ENCODE measurements at regions not wholly inside any gene's neighbourhood (a gene's known extent, or its start where the extent isn't known, plus 50 kb on each side); places are given as distances from the start of the nearest gene placed in this dataset.

GRCh38 chr2:108165729-108166128 lies 74.0 kb upstream of the SULT1C3 start:
- TF ChIP-seq POLR2A (IDR thresholded peaks at IDR 0.05) (no peak), CTCF (IDR thresholded peaks at IDR 0.05) (no peak)

GRCh38 chr2:108167699-108168098 lies 72.1 kb upstream of the SULT1C3 start:
- 53 to 78% (median 56%) methylated on average over 1 of the region's 1 CpG for WGBS, 4 donors

More at GRCh38 chr2:108165729-108166128, 74.0 kb upstream of the SULT1C3 start:
- intact Hi-C loops (cut with DNase I), result no loop called here
- no peak overlapping the region for H3K27ac ChIP-seq
- no peaks in the 10 kb centered on the region for H3K36me3 ChIP-seq
- DNase-seq (no peak), ATAC-seq (no peak)
- H3K27me3 ChIP-seq, result peaks cover 0 to 4% (median 0%) of the 10 kb centered on the region in 9 donors
- no peaks in the 10 kb centered on the region for H3K4me1 ChIP-seq
- WGBS, 4 donors, result 52 to 68% (median 52%) methylated on average over 4 of the region's 4 CpGs
- H3K9me3 ChIP-seq, result no peaks in the 10 kb centered on the region
- no peak overlapping the region for H3K4me3 ChIP-seq

GRCh38 chr2:108169982-108170625 lies 69.7 kb upstream of the SULT1C3 start:
- no peak overlapping the region for H3K4me3 ChIP-seq
- no peak overlapping the region for H3K27ac ChIP-seq
- 37 to 54% (median 40%) methylated on average over 3 of the region's 3 CpGs for WGBS, 4 donors
- H3K27me3 ChIP-seq, result peaks cover 0 to 14% (median 0%) of the 10 kb centered on the region in 9 donors
- no peaks in the 10 kb centered on the region for H3K36me3 ChIP-seq
- peak in 10 of 12 donors; percentile 22 to 58 (median 34) for TF ChIP-seq CTCF (IDR thresholded peaks at IDR 0.05)
- TF ChIP-seq POLR2A (IDR thresholded peaks at IDR 0.05), result no peak
- no peaks in the 10 kb centered on the region for H3K4me1 ChIP-seq
- intact Hi-C loops (cut with DNase I), result loop anchor here in 3 of 10 donors (2.0 to 10.0 kb wide), 3 partner anchors 43 to 1535 kb away; no protein-coding TSS in a partner anchor
- ATAC-seq (no peak), DNase-seq (no peak)
- no peaks in the 10 kb centered on the region for H3K9me3 ChIP-seq

More at GRCh38 chr2:108167699-108168098, 72.1 kb upstream of the SULT1C3 start:
- no peak for DNase-seq
- no peak overlapping the region for H3K4me3 ChIP-seq
- TF ChIP-seq POLR2A (IDR thresholded peaks at IDR 0.05), result no peak
- no peak for TF ChIP-seq CTCF (IDR thresholded peaks at IDR 0.05)
- H3K27me3 ChIP-seq, result peaks cover 0 to 4% (median 0%) of the 10 kb centered on the region in 9 donors
- no peaks in the 10 kb centered on the region for H3K4me1 ChIP-seq
- no peaks in the 10 kb centered on the region for H3K9me3 ChIP-seq
- ATAC-seq, result no peak
- intact Hi-C loops (cut with DNase I), result loop anchor here in 1 of 10 donors (2.0 kb wide), 1 partner anchor 45 kb away; no protein-coding TSS in a partner anchor
- no peaks in the 10 kb centered on the region for H3K36me3 ChIP-seq
- no peak overlapping the region for H3K27ac ChIP-seq

GRCh38 chr2:108171657-108172056 lies 68.1 kb upstream of the SULT1C3 start:
- Histone ChIP-seq H3K27me3 (peaks cover 0 to 10% (median 0%) of the 10 kb centered on the region in 9 donors), H3K27ac (no peak overlapping the region), H3K4me1 (no peaks in the 10 kb centered on the region), H3K36me3 (no peaks in the 10 kb centered on the region), H3K9me3 (no peaks in the 10 kb centered on the region), H3K4me3 (no peak overlapping the region)
- intact Hi-C loops (cut with DNase I), result loop anchor here in 3 of 10 donors (10.0 kb wide), 2 partner anchors 237 to 1537 kb away; no protein-coding TSS in a partner anchor
- no peak for TF ChIP-seq POLR2A (IDR thresholded peaks at IDR 0.05)
- no peak for TF ChIP-seq CTCF (IDR thresholded peaks at IDR 0.05)
- WGBS, 4 donors, result 68 to 75% (median 73%) methylated on average over 3 of the region's 3 CpGs
- ATAC-seq (no peak), DNase-seq (no peak)

All from heart left ventricle (tissue), 16 donors.